ENCODE measurements at regions not wholly inside any gene's neighbourhood (a gene's known extent, or its start where the extent isn't known, plus 50 kb on each side); places are given as distances from the start of the nearest gene placed in this dataset.

GRCh38 chr3:178915365-178915764 lies 156.2 kb downstream of the ZMAT3 start:
- Histone ChIP-seq H3K36me3 (no peaks in the 10 kb centered on the region), H3K27ac (no peak overlapping the region), H3K4me3 (no peak overlapping the region), H3K27me3 (no peaks in the 10 kb centered on the region), H3K9me3 (peaks cover 0 to 29% of the 10 kb centered on the region in 2 donors), H3K4me1 (no peaks in the 10 kb centered on the region)
- DNase-seq (ENCODE audit: low spot score): no peak
- TF ChIP-seq CTCF (IDR thresholded peaks at IDR 0.05): no peak

GRCh38 chr3:178907081-178907480 lies 164.5 kb downstream of the ZMAT3 start:
- H3K27me3 ChIP-seq: no peaks in the 10 kb centered on the region
- no peak for DNase-seq (ENCODE audit: low spot score)
- no peaks in the 10 kb centered on the region for H3K36me3 ChIP-seq
- no peak for TF ChIP-seq CTCF (IDR thresholded peaks at IDR 0.05)
- no peaks in the 10 kb centered on the region for H3K9me3 ChIP-seq
- H3K4me1 ChIP-seq: no peaks in the 10 kb centered on the region
- no peak overlapping the region for H3K27ac ChIP-seq
- H3K4me3 ChIP-seq: no peak overlapping the region

GRCh38 chr3:178901204-178901603 lies 170.4 kb downstream of the ZMAT3 start:
- DNase-seq (ENCODE audit: low spot score): no peak
- Histone ChIP-seq H3K4me3 (no peak overlapping the region), H3K27me3 (no peaks in the 10 kb centered on the region), H3K27ac (no peak overlapping the region), H3K9me3 (no peaks in the 10 kb centered on the region), H3K36me3 (no peaks in the 10 kb centered on the region), H3K4me1 (no peaks in the 10 kb centered on the region)
- TF ChIP-seq CTCF (IDR thresholded peaks at IDR 0.05): no peak

- Histone ChIP-seq H3K4me1 (no peaks in the 10 kb centered on the region), H3K27ac (no peak overlapping the region), H3K9me3 (no peaks in the 10 kb centered on the region), H3K36me3 (no peaks in the 10 kb centered on the region), H3K27me3 (no peaks in the 10 kb centered on the region), H3K4me3 (no peak overlapping the region)
- TF ChIP-seq CTCF (IDR thresholded peaks at IDR 0.05): no peak
- no peak for DNase-seq (ENCODE audit: low spot score)
These were observed 171.5 kb downstream of the ZMAT3 start for GRCh38 chr3:178900029-178900646.

GRCh38 chr3:178895178-178895789 lies 176.3 kb downstream of the ZMAT3 start:
- Histone ChIP-seq H3K36me3 (no peaks in the 10 kb centered on the region), H3K27ac (no peak overlapping the region), H3K4me3 (no peak overlapping the region), H3K27me3 (no peaks in the 10 kb centered on the region), H3K9me3 (peaks cover 0 to 12% of the 10 kb centered on the region in 2 donors), H3K4me1 (no peaks in the 10 kb centered on the region)
- TF ChIP-seq CTCF (IDR thresholded peaks at IDR 0.05): no peak
- no peak for DNase-seq (ENCODE audit: low spot score)

Data from right atrium auricular region (tissue), 2 donors.